HG03439 (cell line): ENCODE measurements at regions not wholly inside any gene's neighbourhood (a gene's known extent, or its start where the extent isn't known, plus 50 kb on each side); places are given as distances from the start of the nearest gene placed in this dataset.
"Not testable (repeated sequence)": the region's sequence is repeated elsewhere in the genome, so short reads cannot be mapped to it uniquely, and the experiment has no call there.

Source experiments
- ATAC-seq: cut with Tn5 transposase; IDR thresholded peaks from one replicate; pipeline ENCODE4 v1.9.1; 2021; ENCODE audit warnings: mild to moderate bottlenecking, moderate library complexity; ENCODE audit not compliant: unreplicated experiment

- not testable (repeated sequence) for ATAC-seq
Measured at GRCh38 chr19:28545397-28545796, 667.6 kb downstream of the UQCRFS1 start.

GRCh38 chr19:28544451-28545261, 668.3 kb downstream of the UQCRFS1 start:
- ATAC-seq, result no peak

- ATAC-seq, result no peak
Measured at GRCh38 chr19:28543244-28543776, 669.6 kb downstream of the UQCRFS1 start.

- ATAC-seq, result no peak
Measured at GRCh38 chr19:28542394-28543243, 670.3 kb downstream of the UQCRFS1 start.

- no peak for ATAC-seq
Measured at GRCh38 chr19:28541602-28542393, 671.2 kb downstream of the UQCRFS1 start.

GRCh38 chr19:28541029-28541428, 671.9 kb downstream of the UQCRFS1 start:
- no peak for ATAC-seq

- ATAC-seq, result not testable (repeated sequence)
Measured at GRCh38 chr19:28540385-28540784, 672.6 kb downstream of the UQCRFS1 start.

GRCh38 chr19:28539759-28540158, 673.2 kb downstream of the UQCRFS1 start:
- ATAC-seq, result no peak

- not testable (repeated sequence) for ATAC-seq
Measured at GRCh38 chr19:28538579-28538978, 674.4 kb downstream of the UQCRFS1 start.

GRCh38 chr19:28537896-28538295, 675.1 kb downstream of the UQCRFS1 start:
- no peak for ATAC-seq

- no peak for ATAC-seq
Measured at GRCh38 chr19:28537079-28537478, 675.9 kb downstream of the UQCRFS1 start.

GRCh38 chr19:28535352-28535775, 677.6 kb downstream of the UQCRFS1 start:
- no peak for ATAC-seq

- no peak for ATAC-seq
Measured at GRCh38 chr19:28534766-28535351, 678.1 kb downstream of the UQCRFS1 start.

- no peak for ATAC-seq
Measured at GRCh38 chr19:28532765-28533341, 680.1 kb downstream of the UQCRFS1 start.

GRCh38 chr19:28531979-28532378, 681.0 kb downstream of the UQCRFS1 start:
- ATAC-seq, result no peak

GRCh38 chr19:28530406-28531035, 682.4 kb downstream of the UQCRFS1 start:
- ATAC-seq, result no peak

GRCh38 chr19:28526038-28526437, 686.9 kb downstream of the UQCRFS1 start:
- no peak for ATAC-seq

GRCh38 chr19:28523619-28524018, 689.3 kb downstream of the UQCRFS1 start:
- no peak for ATAC-seq

- no peak for ATAC-seq
Measured at GRCh38 chr19:28522545-28522922, 690.4 kb downstream of the UQCRFS1 start.
